ENCODE measurements at regions not wholly inside any gene's neighbourhood (a gene's known extent, or its start where the extent isn't known, plus 50 kb on each side); places are given as distances from the start of the nearest gene placed in this dataset.

- Histone ChIP-seq H3K14ac (ENCODE audit: low read length in 2 of 2) (no peak overlapping the region), H2BK12ac (ENCODE audit: low read length in 2 of 2) (no peak overlapping the region), H3K4me2 (ENCODE audit: low read length, poor library complexity, severe bottlenecking) (no peak overlapping the region), H3K9ac (ENCODE audit: low read length) (no peak overlapping the region), H2BK15ac (ENCODE audit: low read depth, poor library complexity, severe bottlenecking) (no peak overlapping the region), H2AFZ (ENCODE audit: low read depth, low read length) (no peak overlapping the region), H3K23ac (ENCODE audit: low read length in 2 of 2) (no peak overlapping the region), H4K91ac (ENCODE audit: low read length) (no peak overlapping the region), H2AK5ac (ENCODE audit: low read length, severe bottlenecking) (no peak overlapping the region), H3K27me3 (ENCODE audit: control insufficient read depth in 1 of 2, insufficient read depth in 1 of 2, low read length in 2 of 2) (no peaks in the 10 kb centered on the region), H3K79me1 (replicated peaks; ENCODE audit: low read length, poor library complexity, severe bottlenecking) (no peaks in the 10 kb centered on the region), H4K8ac (ENCODE audit: low read length) (no peak overlapping the region), H3K18ac (ENCODE audit: low read depth in 1 of 2, low read length in 2 of 2) (no peak overlapping the region), H3K27ac (ENCODE audit: low read length, poor library complexity, severe bottlenecking) (no peak overlapping the region), H2BK120ac (ENCODE audit: low read depth, low read length) (no peak overlapping the region), H2BK5ac (ENCODE audit: low read depth, low read length, poor library complexity, severe bottlenecking) (no peak overlapping the region), H3K4ac (ENCODE audit: low read depth in 1 of 2, low read length in 2 of 2) (no peak overlapping the region), H3K9me3 (ENCODE audit: control insufficient read depth, low read length) (no peaks in the 10 kb centered on the region), H3K4me1 (ENCODE audit: control insufficient read depth, insufficient read depth, low read depth, low read length) (no peaks in the 10 kb centered on the region), H3K4me3 (ENCODE audit: insufficient read depth in 1 of 2, low read depth in 1 of 2, low read length in 2 of 2) (no peak overlapping the region), H3K36me3 (ENCODE audit: control insufficient read depth in 1 of 2, insufficient read depth in 2 of 2, low read depth in 1 of 2, low read length in 2 of 2) (no peaks in the 10 kb centered on the region)
- no peak for DNase-seq
- 89% methylated on average over 9 of the region's 10 CpGs for WGBS
These were observed 1511.0 kb downstream of the ARAP2 start for GRCh38 chr4:34733185-34733941.

DNA sequence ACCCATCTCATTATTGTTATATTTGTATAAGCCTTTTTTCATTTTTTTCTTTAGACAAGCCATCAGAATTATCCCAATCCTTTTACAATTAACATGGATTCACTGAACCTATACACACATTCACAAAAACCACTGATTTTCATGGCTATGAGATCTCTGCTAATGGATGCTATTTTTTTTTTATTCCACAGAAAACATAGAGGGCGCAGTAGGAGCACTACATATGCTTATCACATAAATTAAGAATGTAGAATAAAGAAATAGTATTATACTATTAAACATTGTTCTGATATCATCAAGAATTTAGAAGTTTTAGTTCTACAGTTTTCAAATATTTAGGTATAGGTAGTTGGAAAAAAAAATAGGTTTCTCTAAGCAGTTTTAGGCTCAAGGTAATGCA is 1477.4 kb downstream of the ARAP2 start:
- DNase-seq: no peak
- H3K27ac ChIP-seq (ENCODE audit: low read length, poor library complexity, severe bottlenecking): no peak overlapping the region
- H3K27me3 ChIP-seq (ENCODE audit: control insufficient read depth in 1 of 2, insufficient read depth in 1 of 2, low read length in 2 of 2): no peaks in the 10 kb centered on the region
- H3K23ac ChIP-seq (ENCODE audit: low read length in 2 of 2): no peak overlapping the region
- no peak overlapping the region for H2AK5ac ChIP-seq (ENCODE audit: low read length, severe bottlenecking)
- no peak overlapping the region for H2AFZ ChIP-seq (ENCODE audit: low read depth, low read length)
- H3K14ac ChIP-seq (ENCODE audit: low read length in 2 of 2): no peak overlapping the region
- no peak overlapping the region for H2BK15ac ChIP-seq (ENCODE audit: low read depth, poor library complexity, severe bottlenecking)
- H3K4me1 ChIP-seq (ENCODE audit: control insufficient read depth, insufficient read depth, low read depth, low read length): no peaks in the 10 kb centered on the region
- H2BK120ac ChIP-seq (ENCODE audit: low read depth, low read length): no peak overlapping the region
- no peak overlapping the region for H2BK12ac ChIP-seq (ENCODE audit: low read length in 2 of 2)
- no peak overlapping the region for H3K4me3 ChIP-seq (ENCODE audit: insufficient read depth in 1 of 2, low read depth in 1 of 2, low read length in 2 of 2)
- H4K91ac ChIP-seq (ENCODE audit: low read length): no peak overlapping the region
- no peak overlapping the region for H3K9ac ChIP-seq (ENCODE audit: low read length)
- H2BK5ac ChIP-seq (ENCODE audit: low read depth, low read length, poor library complexity, severe bottlenecking): no peak overlapping the region
- WGBS: no CpG with 5 or more reads among the region's 1 CpG
- no peaks in the 10 kb centered on the region for H3K9me3 ChIP-seq (ENCODE audit: control insufficient read depth, low read length)
- no peaks in the 10 kb centered on the region for H3K36me3 ChIP-seq (ENCODE audit: control insufficient read depth in 1 of 2, insufficient read depth in 2 of 2, low read depth in 1 of 2, low read length in 2 of 2)
- no peak overlapping the region for H3K18ac ChIP-seq (ENCODE audit: low read depth in 1 of 2, low read length in 2 of 2)
- H3K4ac ChIP-seq (ENCODE audit: low read depth in 1 of 2, low read length in 2 of 2): no peak overlapping the region
- no peaks in the 10 kb centered on the region for H3K79me1 ChIP-seq (replicated peaks; ENCODE audit: low read length, poor library complexity, severe bottlenecking)
- H3K4me2 ChIP-seq (ENCODE audit: low read length, poor library complexity, severe bottlenecking): no peak overlapping the region
- no peak overlapping the region for H4K8ac ChIP-seq (ENCODE audit: low read length)

- no peak for DNase-seq
- Histone ChIP-seq H3K23ac (ENCODE audit: low read length in 2 of 2) (no peak overlapping the region), H3K4me3 (ENCODE audit: insufficient read depth in 1 of 2, low read depth in 1 of 2, low read length in 2 of 2) (no peak overlapping the region), H3K4me1 (ENCODE audit: control insufficient read depth, insufficient read depth, low read depth, low read length) (no peaks in the 10 kb centered on the region), H3K9me3 (ENCODE audit: control insufficient read depth, low read length) (no peaks in the 10 kb centered on the region), H2BK12ac (ENCODE audit: low read length in 2 of 2) (no peak overlapping the region), H2AK5ac (ENCODE audit: low read length, severe bottlenecking) (no peak overlapping the region), H3K4me2 (ENCODE audit: low read length, poor library complexity, severe bottlenecking) (no peak overlapping the region), H3K18ac (ENCODE audit: low read depth in 1 of 2, low read length in 2 of 2) (no peak overlapping the region), H2AFZ (ENCODE audit: low read depth, low read length) (no peak overlapping the region), H2BK5ac (ENCODE audit: low read depth, low read length, poor library complexity, severe bottlenecking) (no peak overlapping the region), H3K36me3 (ENCODE audit: control insufficient read depth in 1 of 2, insufficient read depth in 2 of 2, low read depth in 1 of 2, low read length in 2 of 2) (no peaks in the 10 kb centered on the region), H4K8ac (ENCODE audit: low read length) (no peak overlapping the region), H3K79me1 (replicated peaks; ENCODE audit: low read length, poor library complexity, severe bottlenecking) (no peaks in the 10 kb centered on the region), H3K27me3 (ENCODE audit: control insufficient read depth in 1 of 2, insufficient read depth in 1 of 2, low read length in 2 of 2) (no peaks in the 10 kb centered on the region), H2BK120ac (ENCODE audit: low read depth, low read length) (no peak overlapping the region), H4K91ac (ENCODE audit: low read length) (no peak overlapping the region), H2BK15ac (ENCODE audit: low read depth, poor library complexity, severe bottlenecking) (no peak overlapping the region), H3K14ac (ENCODE audit: low read length in 2 of 2) (no peak overlapping the region), H3K27ac (ENCODE audit: low read length, poor library complexity, severe bottlenecking) (no peak overlapping the region), H3K4ac (ENCODE audit: low read depth in 1 of 2, low read length in 2 of 2) (no peak overlapping the region), H3K9ac (ENCODE audit: low read length) (no peak overlapping the region)
- 68% methylated on average over 2 of the region's 2 CpGs for WGBS
These were observed 1476.9 kb downstream of the ARAP2 start for GRCh38 chr4:34767407-34767806.

DNA sequence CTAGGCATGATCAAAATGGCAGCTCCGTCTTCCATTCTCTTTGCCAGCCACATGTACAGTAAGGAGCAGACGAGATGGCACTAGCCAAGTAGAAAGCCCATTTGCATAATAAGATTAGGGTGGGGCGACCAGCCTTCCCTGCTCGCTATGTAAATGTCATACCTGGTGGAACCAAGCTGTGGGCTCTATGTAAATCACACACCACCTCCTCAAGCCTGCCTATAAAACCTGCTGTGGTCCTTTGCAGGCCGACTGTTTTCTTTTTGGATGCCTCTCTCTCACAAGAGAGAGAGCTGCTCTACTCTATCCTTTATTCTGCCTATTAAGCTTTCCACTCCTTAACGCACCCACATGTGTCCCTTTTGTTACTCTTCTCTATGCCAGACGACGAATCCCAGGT is 1472.7 kb downstream of the ARAP2 start:
- Histone ChIP-seq H3K4me3 (ENCODE audit: insufficient read depth in 1 of 2, low read depth in 1 of 2, low read length in 2 of 2) (no peak overlapping the region), H3K4me2 (ENCODE audit: low read length, poor library complexity, severe bottlenecking) (no peak overlapping the region), H3K27me3 (ENCODE audit: control insufficient read depth in 1 of 2, insufficient read depth in 1 of 2, low read length in 2 of 2) (no peaks in the 10 kb centered on the region), H2AFZ (ENCODE audit: low read depth, low read length) (no peak overlapping the region), H3K18ac (ENCODE audit: low read depth in 1 of 2, low read length in 2 of 2) (no peak overlapping the region), H2BK120ac (ENCODE audit: low read depth, low read length) (no peak overlapping the region), H3K14ac (ENCODE audit: low read length in 2 of 2) (no peak overlapping the region), H3K79me1 (replicated peaks; ENCODE audit: low read length, poor library complexity, severe bottlenecking) (no peaks in the 10 kb centered on the region), H3K9me3 (ENCODE audit: control insufficient read depth, low read length) (no peaks in the 10 kb centered on the region), H2BK15ac (ENCODE audit: low read depth, poor library complexity, severe bottlenecking) (no peak overlapping the region), H3K27ac (ENCODE audit: low read length, poor library complexity, severe bottlenecking) (no peak overlapping the region), H2AK5ac (ENCODE audit: low read length, severe bottlenecking) (no peak overlapping the region), H3K4ac (ENCODE audit: low read depth in 1 of 2, low read length in 2 of 2) (no peak overlapping the region), H3K4me1 (ENCODE audit: control insufficient read depth, insufficient read depth, low read depth, low read length) (no peaks in the 10 kb centered on the region), H2BK5ac (ENCODE audit: low read depth, low read length, poor library complexity, severe bottlenecking) (no peak overlapping the region), H3K23ac (ENCODE audit: low read length in 2 of 2) (no peak overlapping the region), H2BK12ac (ENCODE audit: low read length in 2 of 2) (no peak overlapping the region), H4K91ac (ENCODE audit: low read length) (no peak overlapping the region), H3K36me3 (ENCODE audit: control insufficient read depth in 1 of 2, insufficient read depth in 2 of 2, low read depth in 1 of 2, low read length in 2 of 2) (no peaks in the 10 kb centered on the region), H3K9ac (ENCODE audit: low read length) (no peak overlapping the region), H4K8ac (ENCODE audit: low read length) (no peak overlapping the region)
- 90% methylated on average over 8 of the region's 8 CpGs for WGBS
- DNase-seq: no peak
